ENCODE measurements at regions not wholly inside any gene's neighbourhood (a gene's known extent, or its start where the extent isn't known, plus 50 kb on each side); places are given as distances from the start of the nearest gene placed in this dataset.

- Histone ChIP-seq H3K9me3 (ENCODE audit: insufficient read depth, low read length) (no peaks in the 10 kb centered on the region), H3K4me3 (ENCODE audit: low read length) (no peak overlapping the region), H3K9ac (ENCODE audit: low read length) (no peak overlapping the region), H3K27me3 (ENCODE audit: low read depth, low read length) (no peaks in the 10 kb centered on the region), H2AFZ (ENCODE audit: low read depth, low read length) (no peak overlapping the region), H3K36me3 (replicated peaks; ENCODE audit: low read depth, low read length) (no peaks in the 10 kb centered on the region), H3K79me2 (ENCODE audit: low read length) (no peaks in the 10 kb centered on the region), H3K4me1 (ENCODE audit: low read length) (no peaks in the 10 kb centered on the region), H4K20me1 (ENCODE audit: insufficient read depth, low read length) (no peaks in the 10 kb centered on the region), H3K4me2 (ENCODE audit: low read length) (no peak overlapping the region), H3K27ac (ENCODE audit: low read length) (no peak overlapping the region)
- no peak for TF ChIP-seq CTCF (IDR thresholded peaks at IDR 0.05; ENCODE audit: low read depth, low read length)
- no peak for TF ChIP-seq EZH2phosphoT487 (IDR thresholded peaks at IDR 0.05; ENCODE audit: low read depth)
Measured at GRCh38 chr14:101504096-101504948, 57.0 kb upstream of the DIO3 start.

- Histone ChIP-seq H3K4me2 (ENCODE audit: low read length) (no peak overlapping the region), H3K9ac (ENCODE audit: low read length) (no peak overlapping the region), H2AFZ (ENCODE audit: low read depth, low read length) (no peak overlapping the region), H3K4me1 (ENCODE audit: low read length) (no peaks in the 10 kb centered on the region), H3K79me2 (ENCODE audit: low read length) (no peaks in the 10 kb centered on the region), H3K9me3 (ENCODE audit: insufficient read depth, low read length) (no peaks in the 10 kb centered on the region), H3K27ac (ENCODE audit: low read length) (no peak overlapping the region), H3K36me3 (replicated peaks; ENCODE audit: low read depth, low read length) (no peaks in the 10 kb centered on the region), H3K4me3 (ENCODE audit: low read length) (no peak overlapping the region), H4K20me1 (ENCODE audit: insufficient read depth, low read length) (no peaks in the 10 kb centered on the region), H3K27me3 (ENCODE audit: low read depth, low read length) (no peaks in the 10 kb centered on the region)
- TF ChIP-seq CTCF (IDR thresholded peaks at IDR 0.05; ENCODE audit: low read depth, low read length) (no peak), EZH2phosphoT487 (IDR thresholded peaks at IDR 0.05; ENCODE audit: low read depth) (no peak)
Measured at GRCh38 chr14:101505236-101505970, 55.9 kb upstream of the DIO3 start.

GRCh38 chr14:101506211-101506925 lies 54.9 kb upstream of the DIO3 start:
- no peak overlapping the region for H3K4me2 ChIP-seq (ENCODE audit: low read length)
- no peaks in the 10 kb centered on the region for H4K20me1 ChIP-seq (ENCODE audit: insufficient read depth, low read length)
- H3K4me3 ChIP-seq (ENCODE audit: low read length) = no peak overlapping the region
- no peak overlapping the region for H3K9ac ChIP-seq (ENCODE audit: low read length)
- H2AFZ ChIP-seq (ENCODE audit: low read depth, low read length) = no peak overlapping the region
- H3K27ac ChIP-seq (ENCODE audit: low read length) = no peak overlapping the region
- no peaks in the 10 kb centered on the region for H3K79me2 ChIP-seq (ENCODE audit: low read length)
- no peaks in the 10 kb centered on the region for H3K4me1 ChIP-seq (ENCODE audit: low read length)
- no peaks in the 10 kb centered on the region for H3K9me3 ChIP-seq (ENCODE audit: insufficient read depth, low read length)
- H3K36me3 ChIP-seq (replicated peaks; ENCODE audit: low read depth, low read length) = no peaks in the 10 kb centered on the region
- TF ChIP-seq CTCF (IDR thresholded peaks at IDR 0.05; ENCODE audit: low read depth, low read length) (no peak), EZH2phosphoT487 (IDR thresholded peaks at IDR 0.05; ENCODE audit: low read depth) (no peak)
- no peaks in the 10 kb centered on the region for H3K27me3 ChIP-seq (ENCODE audit: low read depth, low read length)

Data from OCI-LY3 (cell line).